ENCODE measurements at regions not wholly inside any gene's neighbourhood (a gene's known extent, or its start where the extent isn't known, plus 50 kb on each side); places are given as distances from the start of the nearest gene placed in this dataset.

- peak; percentile 0 for DNase-seq (ENCODE audit: low read depth)
These were observed 504.9 kb downstream of the TSPY10 start for GRCh38 chrY:10032516-10033140.

GRCh38 chrY:10035136-10035535, 507.5 kb downstream of the TSPY10 start:
- DNase-seq (ENCODE audit: low read depth): no peak

- DNase-seq (ENCODE audit: low read depth): no peak
These were observed 510.2 kb downstream of the TSPY10 start for GRCh38 chrY:10037856-10038255.

All from M059J (cell line).